ENCODE measurements at regions not wholly inside any gene's neighbourhood (a gene's known extent, or its start where the extent isn't known, plus 50 kb on each side); places are given as distances from the start of the nearest gene placed in this dataset.

GRCh38 chr4:66639361-66639760 lies 905.9 kb downstream of the CENPC start:
- H3K4me3 ChIP-seq: no peak overlapping the region
- H3K4me1 ChIP-seq: no peaks in the 10 kb centered on the region
- H3K27ac ChIP-seq: no peak overlapping the region
- DNase-seq (no peak), ATAC-seq (no peak)
- no peaks in the 10 kb centered on the region for H3K9me3 ChIP-seq
- no peaks in the 10 kb centered on the region for H3K36me3 ChIP-seq (replicated peaks in 1 of 2; ENCODE audit: insufficient read depth in 1 of 2, low read depth in 2 of 2)
- TF ChIP-seq POLR2A (IDR thresholded peaks at IDR 0.05): no peak
- TF ChIP-seq, protein P1, sequence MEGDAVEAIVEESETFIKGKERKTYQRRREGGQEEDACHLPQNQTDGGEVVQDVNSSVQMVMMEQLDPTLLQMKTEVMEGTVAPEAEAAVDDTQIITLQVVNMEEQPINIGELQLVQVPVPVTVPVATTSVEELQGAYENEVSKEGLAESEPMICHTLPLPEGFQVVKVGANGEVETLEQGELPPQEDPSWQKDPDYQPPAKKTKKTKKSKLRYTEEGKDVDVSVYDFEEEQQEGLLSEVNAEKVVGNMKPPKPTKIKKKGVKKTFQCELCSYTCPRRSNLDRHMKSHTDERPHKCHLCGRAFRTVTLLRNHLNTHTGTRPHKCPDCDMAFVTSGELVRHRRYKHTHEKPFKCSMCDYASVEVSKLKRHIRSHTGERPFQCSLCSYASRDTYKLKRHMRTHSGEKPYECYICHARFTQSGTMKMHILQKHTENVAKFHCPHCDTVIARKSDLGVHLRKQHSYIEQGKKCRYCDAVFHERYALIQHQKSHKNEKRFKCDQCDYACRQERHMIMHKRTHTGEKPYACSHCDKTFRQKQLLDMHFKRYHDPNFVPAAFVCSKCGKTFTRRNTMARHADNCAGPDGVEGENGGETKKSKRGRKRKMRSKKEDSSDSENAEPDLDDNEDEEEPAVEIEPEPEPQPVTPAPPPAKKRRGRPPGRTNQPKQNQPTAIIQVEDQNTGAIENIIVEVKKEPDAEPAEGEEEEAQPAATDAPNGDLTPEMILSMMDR (IDR thresholded peaks at IDR 0.05): no peak
- intact Hi-C loops (cut with DNase I): no loop called here
- H3K27me3 ChIP-seq: no peaks in the 10 kb centered on the region

DNA sequence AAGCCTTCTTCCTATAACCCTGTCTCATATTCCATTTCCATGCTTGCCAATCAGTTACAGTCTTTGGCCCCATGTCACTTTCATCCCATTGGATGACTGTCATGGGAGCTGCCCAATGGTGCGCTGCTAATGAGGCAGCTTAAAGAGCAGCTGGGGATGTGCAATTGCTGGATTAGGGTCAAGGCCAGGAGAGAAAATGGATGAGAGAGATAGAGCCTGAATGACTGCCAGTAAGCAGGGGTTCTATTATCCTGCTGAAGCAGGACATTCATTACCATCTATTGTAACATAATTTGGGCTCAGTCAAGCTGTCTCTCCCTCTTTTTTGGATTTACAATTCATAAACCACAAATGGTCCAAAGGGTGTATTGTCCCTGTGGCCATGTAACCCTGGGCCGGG lies 909.0 kb downstream of the CENPC start:
- no peak for ATAC-seq
- Histone ChIP-seq H3K27me3 (no peaks in the 10 kb centered on the region), H3K9me3 (no peaks in the 10 kb centered on the region), H3K36me3 (replicated peaks in 1 of 2; ENCODE audit: insufficient read depth in 1 of 2, low read depth in 2 of 2) (no peaks in the 10 kb centered on the region), H3K4me3 (no peak overlapping the region), H3K27ac (no peak overlapping the region), H3K4me1 (no peaks in the 10 kb centered on the region)
- no peak for TF ChIP-seq POLR2A (IDR thresholded peaks at IDR 0.05)
- TF ChIP-seq, protein P1 (IDR thresholded peaks at IDR 0.05): no peak
- intact Hi-C loops (cut with DNase I): no loop called here
- DNase-seq: no peak
- WGBS, 2 donors: 64 to 73% methylated on average over 2 of the region's 2 CpGs

DNA sequence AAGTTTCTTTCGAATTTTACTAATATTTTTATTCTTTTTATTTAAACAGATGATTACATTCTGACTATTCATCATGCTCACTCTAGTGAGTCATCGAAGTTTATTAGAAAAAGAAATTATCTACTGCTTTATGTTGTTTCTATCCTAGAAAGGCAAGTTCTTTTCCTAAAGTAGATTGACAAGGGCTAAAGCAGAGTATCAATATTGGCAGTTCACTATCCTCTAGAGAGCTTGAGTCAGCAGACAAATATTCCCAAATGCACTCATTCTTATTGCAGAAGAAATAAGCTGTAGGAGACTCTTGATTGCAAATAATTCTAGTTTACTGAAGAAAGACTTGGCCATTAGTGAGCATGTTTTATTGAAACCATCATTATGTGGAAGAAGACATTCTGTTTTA lies 911.8 kb downstream of the CENPC start:
- Histone ChIP-seq H3K4me3 (no peak overlapping the region), H3K36me3 (replicated peaks in 1 of 2; ENCODE audit: insufficient read depth in 1 of 2, low read depth in 2 of 2) (no peaks in the 10 kb centered on the region), H3K27me3 (no peaks in the 10 kb centered on the region), H3K9me3 (no peaks in the 10 kb centered on the region), H3K4me1 (no peaks in the 10 kb centered on the region), H3K27ac (no peak overlapping the region)
- WGBS, 2 donors: 65 to 80% methylated on average over 2 of the region's 2 CpGs
- intact Hi-C loops (cut with DNase I): no loop called here
- TF ChIP-seq, protein P1 (IDR thresholded peaks at IDR 0.05): no peak
- no peak for TF ChIP-seq POLR2A (IDR thresholded peaks at IDR 0.05)
- ATAC-seq (no peak), DNase-seq (no peak)

DNA sequence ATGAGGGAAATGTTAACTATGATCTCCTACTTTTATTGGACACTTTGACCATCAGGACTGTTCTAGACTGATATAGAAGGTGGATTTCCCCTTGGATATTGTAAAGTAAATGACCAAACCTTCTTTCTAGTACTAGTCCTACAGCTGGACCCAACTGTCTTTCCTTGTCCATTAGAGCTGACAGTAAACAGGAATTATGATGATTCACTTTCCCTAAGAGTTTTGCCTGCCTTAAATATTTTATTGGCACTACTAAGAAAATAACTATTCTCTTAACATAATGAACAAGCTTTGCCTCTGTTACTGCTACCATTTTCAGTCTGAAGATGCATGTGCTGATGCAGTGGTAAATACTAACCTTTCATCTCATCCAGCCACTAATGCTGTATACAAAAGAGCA lies 915.4 kb downstream of the CENPC start:
- Histone ChIP-seq H3K36me3 (replicated peaks in 1 of 2; ENCODE audit: insufficient read depth in 1 of 2, low read depth in 2 of 2) (no peaks in the 10 kb centered on the region), H3K4me1 (no peaks in the 10 kb centered on the region), H3K27ac (no peak overlapping the region), H3K9me3 (no peaks in the 10 kb centered on the region), H3K4me3 (no peak overlapping the region), H3K27me3 (no peaks in the 10 kb centered on the region)
- TF ChIP-seq POLR2A (IDR thresholded peaks at IDR 0.05): no peak
- TF ChIP-seq, protein P1 (IDR thresholded peaks at IDR 0.05): no peak
- DNase-seq (no peak), ATAC-seq (no peak)
- intact Hi-C loops (cut with DNase I): no loop called here

GRCh38 chr4:66628146-66628545 lies 917.2 kb downstream of the CENPC start:
- WGBS, 2 donors: 28 to 35% methylated on average over 3 of the region's 3 CpGs
- no peak overlapping the region for H3K27ac ChIP-seq
- no peak for ATAC-seq
- no peaks in the 10 kb centered on the region for H3K9me3 ChIP-seq
- no peak overlapping the region for H3K4me3 ChIP-seq
- no peak for DNase-seq
- no peaks in the 10 kb centered on the region for H3K27me3 ChIP-seq
- intact Hi-C loops (cut with DNase I): no loop called here
- no peaks in the 10 kb centered on the region for H3K4me1 ChIP-seq
- H3K36me3 ChIP-seq (replicated peaks in 1 of 2; ENCODE audit: insufficient read depth in 1 of 2, low read depth in 2 of 2): no peaks in the 10 kb centered on the region
- TF ChIP-seq, protein P1 (IDR thresholded peaks at IDR 0.05): no peak
- no peak for TF ChIP-seq POLR2A (IDR thresholded peaks at IDR 0.05)
